ENCODE measurements at regions not wholly inside any gene's neighbourhood (a gene's known extent, or its start where the extent isn't known, plus 50 kb on each side); places are given as distances from the start of the nearest gene placed in this dataset.

DNA sequence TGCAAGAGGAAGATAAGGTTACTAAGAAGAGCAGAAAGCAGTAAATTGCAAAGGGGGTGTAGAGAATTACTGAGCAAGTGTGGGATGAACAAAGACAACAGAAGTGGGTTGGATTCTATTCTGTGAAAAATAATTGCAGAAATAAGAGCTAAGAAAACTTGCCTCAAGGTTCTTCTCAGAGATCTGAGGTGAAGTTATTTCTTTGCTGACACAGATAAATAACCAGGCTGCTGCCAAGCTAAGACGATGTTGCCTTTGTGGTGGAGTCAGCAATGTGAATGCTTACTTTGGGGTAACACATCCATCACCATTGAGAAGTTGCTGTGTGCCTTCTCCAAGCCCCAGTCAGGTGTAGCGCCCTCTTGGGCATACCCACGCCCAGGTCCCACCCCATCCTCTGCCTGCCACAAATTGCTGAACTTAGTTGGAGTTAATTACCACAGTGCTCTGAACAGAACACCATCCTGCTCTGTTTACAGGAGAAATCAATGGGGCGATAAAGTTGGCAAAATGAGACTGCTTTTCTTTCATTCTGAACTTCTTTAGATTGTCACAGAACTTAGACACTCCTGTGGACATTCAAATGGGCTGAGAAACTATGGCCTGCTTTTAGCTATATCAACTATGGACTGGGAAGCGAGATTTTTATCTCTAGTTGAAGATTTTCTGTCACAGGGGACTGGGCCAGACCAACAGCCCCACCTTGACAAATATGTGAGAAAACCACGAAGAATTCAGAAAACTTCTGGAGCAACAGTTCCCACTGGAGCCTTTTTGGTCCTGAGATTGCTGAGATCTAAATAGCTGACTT, 283.6 kb downstream of the TMX3 start:
- Histone ChIP-seq H3K36me3 (ENCODE audit: insufficient read depth, low read length) (no peaks in the 10 kb centered on the region), H3F3A (ENCODE audit: insufficient read depth, low read length) (no peaks in the 10 kb centered on the region), H3K4me3 (ENCODE audit: low read depth, low read length, poor library complexity, severe bottlenecking) (no peak overlapping the region), H2AFZ (ENCODE audit: low read length) (no peak overlapping the region), H3K79me2 (ENCODE audit: insufficient read depth, low read length) (no peaks in the 10 kb centered on the region), H3K9ac (ENCODE audit: low read length) (no peak overlapping the region), H3K9me3 (ENCODE audit: low read length) (no peaks in the 10 kb centered on the region), H3K4me1 (ENCODE audit: insufficient read depth, low read length, severe bottlenecking) (no peaks in the 10 kb centered on the region), H3K27ac (ENCODE audit: low read depth, low read length, poor library complexity, severe bottlenecking) (no peak overlapping the region), H4K20me1 (ENCODE audit: insufficient read depth, low read length) (no peaks in the 10 kb centered on the region), H3K9me2 (ENCODE audit: low read depth, low read length) (no peaks in the 10 kb centered on the region), H3K4me2 (ENCODE audit: low read length) (no peak overlapping the region), H3K27me3 (ENCODE audit: insufficient read depth, low read length) (no peaks in the 10 kb centered on the region)
- no peak for TF ChIP-seq EZH2 (IDR thresholded peaks at IDR 0.05; ENCODE audit: borderline replicate concordance, low read length)
- TF ChIP-seq CTCF (IDR thresholded peaks at IDR 0.05; ENCODE audit: low read length), result no peak

GRCh38 chr18:68429841-68430240, 285.1 kb downstream of the TMX3 start:
- Histone ChIP-seq H3K4me3 (ENCODE audit: low read depth, low read length, poor library complexity, severe bottlenecking) (no peak overlapping the region), H3K4me2 (ENCODE audit: low read length) (no peak overlapping the region), H3K27me3 (ENCODE audit: insufficient read depth, low read length) (no peaks in the 10 kb centered on the region), H2AFZ (ENCODE audit: low read length) (no peak overlapping the region), H3K27ac (ENCODE audit: low read depth, low read length, poor library complexity, severe bottlenecking) (no peak overlapping the region), H3K4me1 (ENCODE audit: insufficient read depth, low read length, severe bottlenecking) (no peaks in the 10 kb centered on the region), H4K20me1 (ENCODE audit: insufficient read depth, low read length) (no peaks in the 10 kb centered on the region), H3F3A (ENCODE audit: insufficient read depth, low read length) (no peaks in the 10 kb centered on the region), H3K9me2 (ENCODE audit: low read depth, low read length) (no peaks in the 10 kb centered on the region), H3K36me3 (ENCODE audit: insufficient read depth, low read length) (no peaks in the 10 kb centered on the region), H3K9ac (ENCODE audit: low read length) (no peak overlapping the region), H3K9me3 (ENCODE audit: low read length) (no peaks in the 10 kb centered on the region), H3K79me2 (ENCODE audit: insufficient read depth, low read length) (no peaks in the 10 kb centered on the region)
- no peak for TF ChIP-seq CTCF (IDR thresholded peaks at IDR 0.05; ENCODE audit: low read length)
- TF ChIP-seq EZH2 (IDR thresholded peaks at IDR 0.05; ENCODE audit: borderline replicate concordance, low read length), result no peak

- Histone ChIP-seq H3F3A (ENCODE audit: insufficient read depth, low read length) (no peaks in the 10 kb centered on the region), H3K36me3 (ENCODE audit: insufficient read depth, low read length) (no peaks in the 10 kb centered on the region), H3K27me3 (ENCODE audit: insufficient read depth, low read length) (no peaks in the 10 kb centered on the region), H3K79me2 (ENCODE audit: insufficient read depth, low read length) (no peaks in the 10 kb centered on the region), H3K27ac (ENCODE audit: low read depth, low read length, poor library complexity, severe bottlenecking) (no peak overlapping the region), H3K9me3 (ENCODE audit: low read length) (no peaks in the 10 kb centered on the region), H3K9me2 (ENCODE audit: low read depth, low read length) (no peaks in the 10 kb centered on the region), H3K4me1 (ENCODE audit: insufficient read depth, low read length, severe bottlenecking) (no peaks in the 10 kb centered on the region), H3K9ac (ENCODE audit: low read length) (no peak overlapping the region), H3K4me3 (ENCODE audit: low read depth, low read length, poor library complexity, severe bottlenecking) (no peak overlapping the region), H4K20me1 (ENCODE audit: insufficient read depth, low read length) (no peaks in the 10 kb centered on the region), H2AFZ (ENCODE audit: low read length) (no peak overlapping the region), H3K4me2 (ENCODE audit: low read length) (no peak overlapping the region)
- TF ChIP-seq EZH2 (IDR thresholded peaks at IDR 0.05; ENCODE audit: borderline replicate concordance, low read length) (no peak), CTCF (IDR thresholded peaks at IDR 0.05; ENCODE audit: low read length) (no peak)
These were observed 285.8 kb downstream of the TMX3 start for GRCh38 chr18:68429111-68429510.

Measured in OCI-LY1 (cell line).